ENCODE measurements at regions not wholly inside any gene's neighbourhood (a gene's known extent, or its start where the extent isn't known, plus 50 kb on each side); places are given as distances from the start of the nearest gene placed in this dataset.

DNA sequence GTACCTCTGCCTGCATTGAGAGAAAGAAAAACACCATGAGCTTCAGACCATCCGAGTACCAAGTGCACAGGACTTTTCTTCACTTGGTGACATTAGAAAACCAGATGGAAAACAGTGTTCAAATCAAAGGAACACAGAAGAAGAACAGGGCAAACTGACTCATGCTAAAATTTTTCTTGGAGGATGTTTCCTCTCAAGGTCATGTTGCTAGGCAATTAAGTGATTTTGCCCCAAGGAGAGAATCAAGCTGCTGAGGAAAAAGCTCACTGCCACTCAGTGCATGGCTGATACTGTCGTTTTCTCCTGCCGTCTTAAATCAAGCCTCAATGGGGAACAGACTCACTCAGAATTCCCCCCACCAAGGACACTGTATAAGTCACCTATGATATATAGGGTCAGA lies 57.9 kb upstream of the SIMC1 start:
- TF ChIP-seq, protein P1, sequence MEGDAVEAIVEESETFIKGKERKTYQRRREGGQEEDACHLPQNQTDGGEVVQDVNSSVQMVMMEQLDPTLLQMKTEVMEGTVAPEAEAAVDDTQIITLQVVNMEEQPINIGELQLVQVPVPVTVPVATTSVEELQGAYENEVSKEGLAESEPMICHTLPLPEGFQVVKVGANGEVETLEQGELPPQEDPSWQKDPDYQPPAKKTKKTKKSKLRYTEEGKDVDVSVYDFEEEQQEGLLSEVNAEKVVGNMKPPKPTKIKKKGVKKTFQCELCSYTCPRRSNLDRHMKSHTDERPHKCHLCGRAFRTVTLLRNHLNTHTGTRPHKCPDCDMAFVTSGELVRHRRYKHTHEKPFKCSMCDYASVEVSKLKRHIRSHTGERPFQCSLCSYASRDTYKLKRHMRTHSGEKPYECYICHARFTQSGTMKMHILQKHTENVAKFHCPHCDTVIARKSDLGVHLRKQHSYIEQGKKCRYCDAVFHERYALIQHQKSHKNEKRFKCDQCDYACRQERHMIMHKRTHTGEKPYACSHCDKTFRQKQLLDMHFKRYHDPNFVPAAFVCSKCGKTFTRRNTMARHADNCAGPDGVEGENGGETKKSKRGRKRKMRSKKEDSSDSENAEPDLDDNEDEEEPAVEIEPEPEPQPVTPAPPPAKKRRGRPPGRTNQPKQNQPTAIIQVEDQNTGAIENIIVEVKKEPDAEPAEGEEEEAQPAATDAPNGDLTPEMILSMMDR (IDR thresholded peaks at IDR 0.05): no peak
- no peak for TF ChIP-seq POLR2A (IDR thresholded peaks at IDR 0.05)

Data from Peyer's patch (tissue), 4 donors.